Subcutaneous abdominal adipose tissue (tissue), 5 donors: ENCODE measurements at regions not wholly inside any gene's neighbourhood (a gene's known extent, or its start where the extent isn't known, plus 50 kb on each side); places are given as distances from the start of the nearest gene placed in this dataset.
"Not testable (repeated sequence)": the region's sequence is repeated elsewhere in the genome, so short reads cannot be mapped to it uniquely, and the experiment has no call there.

Experiments
- H3K27ac ChIP-seq: one replicate; pipeline ENCODE4 v1.7.0; 2013; ENCODE audit warnings: low read depth, mild to moderate bottlenecking, inconsistent platforms, low read length, moderate library complexity
- H3K27me3 ChIP-seq, 5 donors: one replicate each; pipeline ENCODE4 v1.7.0; 2013; ENCODE audit warnings: low read length in 5 of 5, inconsistent platforms in 1 of 5; ENCODE audit not compliant: control insufficient read depth in 5 of 5, insufficient read depth in 4 of 5
- H3K36me3 ChIP-seq, 5 donors: one replicate each; pipeline ENCODE4 v1.7.0; 2013; ENCODE audit warnings: low read length in 5 of 5; ENCODE audit not compliant: control insufficient read depth in 5 of 5, insufficient read depth in 5 of 5
- H3K4me1 ChIP-seq, 5 donors: one replicate each; pipeline ENCODE4 v1.7.0; 2013; ENCODE audit warnings: low read length in 5 of 5, mild to moderate bottlenecking in 3 of 5, moderate library complexity in 1 of 5; ENCODE audit not compliant: control insufficient read depth in 5 of 5, insufficient read depth in 5 of 5
- H3K4me3 ChIP-seq, 5 donors: one replicate each; pipeline ENCODE4 v1.7.0; 2013; ENCODE audit warnings: low read length in 5 of 5, low read depth in 1 of 5
- H3K9ac ChIP-seq, 5 donors: one replicate each; pipeline ENCODE4 v1.7.0; 2013; ENCODE audit warnings: low read length in 5 of 5, mild to moderate bottlenecking in 4 of 5, moderate library complexity in 3 of 5
- H3K9me3 ChIP-seq, 5 donors: one replicate each; pipeline ENCODE4 v1.7.0; 2013; ENCODE audit warnings: low read length in 5 of 5; ENCODE audit not compliant: control insufficient read depth in 5 of 5
- donor health status: healthy.
- donor health status: healthy.
- donor health status: healthy.
- donor health status: healthy.
- donor health status: healthy.

- Histone ChIP-seq H3K9ac (no peak overlapping the region), H3K36me3 (no peaks in the 10 kb centered on the region), H3K27ac (no peak overlapping the region), H3K4me1 (no peaks in the 10 kb centered on the region), H3K27me3 (no peaks in the 10 kb centered on the region), H3K9me3 (no peaks in the 10 kb centered on the region), H3K4me3 (no peak overlapping the region)
Observed at GRCh38 chr13:75961911-75962310, 325.8 kb downstream of the LMO7 start.

GRCh38 chr13:75960538-75960994 lies 324.4 kb downstream of the LMO7 start:
- H3K4me3 ChIP-seq, result no peak overlapping the region
- no peaks in the 10 kb centered on the region for H3K36me3 ChIP-seq
- H3K27ac ChIP-seq, result no peak overlapping the region
- no peaks in the 10 kb centered on the region for H3K9me3 ChIP-seq
- H3K27me3 ChIP-seq, result no peaks in the 10 kb centered on the region
- H3K9ac ChIP-seq, result no peak overlapping the region
- no peaks in the 10 kb centered on the region for H3K4me1 ChIP-seq

GRCh38 chr13:75959861-75960481 lies 323.8 kb downstream of the LMO7 start:
- H3K27me3 ChIP-seq, result no peaks in the 10 kb centered on the region
- H3K4me1 ChIP-seq, result no peaks in the 10 kb centered on the region
- no peak overlapping the region for H3K27ac ChIP-seq
- H3K9me3 ChIP-seq, result no peaks in the 10 kb centered on the region
- no peak overlapping the region for H3K4me3 ChIP-seq
- no peaks in the 10 kb centered on the region for H3K36me3 ChIP-seq
- no peak overlapping the region for H3K9ac ChIP-seq

- H3K4me3 ChIP-seq, H3K27me3 ChIP-seq, H3K27ac ChIP-seq, H3K36me3 ChIP-seq, H3K4me1 ChIP-seq, H3K9me3 ChIP-seq, H3K9ac ChIP-seq: not testable (repeated sequence)
Observed at GRCh38 chr13:75953589-75953988, 317.5 kb downstream of the LMO7 start.

GRCh38 chr13:75947448-75947847 lies 311.3 kb downstream of the LMO7 start:
- H3K4me1 ChIP-seq, result no peaks in the 10 kb centered on the region
- no peaks in the 10 kb centered on the region for H3K9me3 ChIP-seq
- H3K27me3 ChIP-seq, result no peaks in the 10 kb centered on the region
- H3K27ac ChIP-seq, result no peak overlapping the region
- H3K4me3 ChIP-seq, result no peak overlapping the region
- H3K9ac ChIP-seq, result no peak overlapping the region
- no peaks in the 10 kb centered on the region for H3K36me3 ChIP-seq

- no peaks in the 10 kb centered on the region for H3K27me3 ChIP-seq
- H3K9ac ChIP-seq, result no peak overlapping the region
- H3K4me1 ChIP-seq, result no peaks in the 10 kb centered on the region
- H3K27ac ChIP-seq, result no peak overlapping the region
- H3K36me3 ChIP-seq, result no peaks in the 10 kb centered on the region
- no peak overlapping the region for H3K4me3 ChIP-seq
- H3K9me3 ChIP-seq, result no peaks in the 10 kb centered on the region
Observed at GRCh38 chr13:75946536-75947284, 310.6 kb downstream of the LMO7 start.

- no peaks in the 10 kb centered on the region for H3K27me3 ChIP-seq
- H3K4me3 ChIP-seq, result no peak overlapping the region
- H3K36me3 ChIP-seq, result no peaks in the 10 kb centered on the region
- H3K27ac ChIP-seq, result no peak overlapping the region
- H3K4me1 ChIP-seq, result no peaks in the 10 kb centered on the region
- no peaks in the 10 kb centered on the region for H3K9me3 ChIP-seq
- H3K9ac ChIP-seq, result no peak overlapping the region
Observed at GRCh38 chr13:75945841-75946482, 309.8 kb downstream of the LMO7 start.

- Histone ChIP-seq H3K4me3 (no peak overlapping the region), H3K27me3 (no peaks in the 10 kb centered on the region), H3K9ac (no peak overlapping the region), H3K4me1 (peaks cover 0 to 6% (median 0%) of the 10 kb centered on the region in 5 donors), H3K9me3 (no peaks in the 10 kb centered on the region), H3K27ac (no peak overlapping the region), H3K36me3 (no peaks in the 10 kb centered on the region)
Observed at GRCh38 chr13:75938811-75939560, 302.9 kb downstream of the LMO7 start.

GRCh38 chr13:75936791-75937190 lies 300.7 kb downstream of the LMO7 start:
- no peak overlapping the region for H3K4me3 ChIP-seq
- no peak overlapping the region for H3K9ac ChIP-seq
- no peaks in the 10 kb centered on the region for H3K36me3 ChIP-seq
- H3K9me3 ChIP-seq, result no peaks in the 10 kb centered on the region
- H3K27ac ChIP-seq, result no peak overlapping the region
- H3K4me1 ChIP-seq, result peaks cover 0 to 6% (median 0%) of the 10 kb centered on the region in 5 donors
- no peaks in the 10 kb centered on the region for H3K27me3 ChIP-seq

- peaks cover 0 to 6% (median 0%) of the 10 kb centered on the region in 5 donors for H3K4me1 ChIP-seq
- no peak overlapping the region for H3K4me3 ChIP-seq
- H3K9me3 ChIP-seq, result no peaks in the 10 kb centered on the region
- no peaks in the 10 kb centered on the region for H3K27me3 ChIP-seq
- H3K27ac ChIP-seq, result no peak overlapping the region
- H3K36me3 ChIP-seq, result no peaks in the 10 kb centered on the region
- H3K9ac ChIP-seq, result no peak overlapping the region
Observed at GRCh38 chr13:75935805-75936204, 299.7 kb downstream of the LMO7 start.
